SU-DHL-6 (cell line): ENCODE measurements at regions not wholly inside any gene's neighbourhood (a gene's known extent, or its start where the extent isn't known, plus 50 kb on each side); places are given as distances from the start of the nearest gene placed in this dataset.
A peak's percentile ranks its signal among the peaks of the same experiment; 100 is the strongest.

Experiments used
- H2AFZ ChIP-seq: fragments of 200-600 bp; sonication (generic); 2 replicates; pipeline ENCODE4 v1.6.1; 2014; ENCODE audit warnings: low read depth, mild to moderate bottlenecking, moderate library complexity, mixed read lengths, antibody characterized with exemption, low read length; ENCODE audit not compliant: severe bottlenecking
- H3F3A ChIP-seq: fragments of 200-600 bp; shearing (Covaris generic); 2 replicates; pipeline ENCODE4 v1.6.0; 2016; ENCODE audit warnings: antibody characterized with exemption, mild to moderate bottlenecking; ENCODE audit not compliant: insufficient read depth
- H3K27ac ChIP-seq: fragments of 200-600 bp; sonication (generic); 2 replicates; pipeline ENCODE4 v1.5.1; 2016; ENCODE audit warnings: low read depth, mild to moderate bottlenecking, low read length, moderate library complexity, mixed read lengths
- H3K27me3 ChIP-seq: fragments of 200-600 bp; sonication (generic), shearing (Covaris generic); 2 replicates; pipeline ENCODE4 v1.6.0; 2014; ENCODE audit warnings: mild to moderate bottlenecking, low read length
- H3K36me3 ChIP-seq: fragments of 200-600 bp; sonication (generic); 2 replicates; pipeline ENCODE4 v1.6.1; 2014; ENCODE audit warnings: mild to moderate bottlenecking, low read length, mixed read lengths
- H3K4me2 ChIP-seq: fragments of 300-600, 200-600 bp; shearing (Covaris generic), sonication (generic); 2 replicates; pipeline ENCODE4 v1.6.0; 2014; ENCODE audit warnings: low read length, low read depth, mild to moderate bottlenecking; ENCODE audit not compliant: poor library complexity, severe bottlenecking
- H3K4me3 ChIP-seq: fragments of 200-600 bp; sonication (generic); 2 replicates; pipeline ENCODE4 v1.5.1; 2014; ENCODE audit warnings: antibody characterized with exemption, low read length, mild to moderate bottlenecking, mixed read lengths; ENCODE audit not compliant: insufficient read depth, poor library complexity, severe bottlenecking
- H3K79me2 ChIP-seq: fragments of 200-600 bp; sonication (generic); 2 replicates; pipeline ENCODE4 v1.6.1; 2014; ENCODE audit warnings: mild to moderate bottlenecking, low read length, moderate library complexity; ENCODE audit not compliant: insufficient read depth
- H3K9ac ChIP-seq: fragments of 200-600 bp; sonication (generic); 2 replicates; pipeline ENCODE4 v1.7.0; 2014; ENCODE audit warnings: mild to moderate bottlenecking, low read length
- H3K9me2 ChIP-seq: fragments of 200-600 bp; sonication (generic); replicated peaks from 2 replicates; pipeline ENCODE4 v1.6.1; 2014; ENCODE audit warnings: low read length; ENCODE audit not compliant: insufficient read depth
- H3K9me3 ChIP-seq: fragments of 200-600 bp; sonication (generic); 2 replicates; pipeline ENCODE4 v1.6.1; 2014; ENCODE audit warnings: low read length, mixed read lengths; ENCODE audit not compliant: insufficient read depth
- H4K20me1 ChIP-seq: fragments of 200-600 bp; sonication (generic); 2 replicates; pipeline ENCODE4 v1.6.1; 2014; ENCODE audit warnings: low read depth, mild to moderate bottlenecking, antibody characterized with exemption, low read length, moderate library complexity, mixed read lengths
- CTCF ChIP-seq: fragments of 200-600 bp; sonication (generic); IDR thresholded peaks from one replicate; pipeline ENCODE4 v1.5.1; 2017; ENCODE audit warnings: antibody characterized with exemption, mild to moderate bottlenecking, low read length, moderate library complexity; ENCODE audit not compliant: insufficient read depth, poor library complexity, severe bottlenecking
- EZH2phosphoT487 ChIP-seq: fragments of 200-600 bp; sonication (generic), shearing (Covaris generic); conservative IDR thresholded peaks from 2 replicates; pipeline ENCODE4 v1.6.1; 2018; ENCODE audit warnings: mild to moderate bottlenecking, antibody characterized with exemption, low read length, moderate library complexity, mixed read lengths

- no peak overlapping the region for H3K27ac ChIP-seq
- no peaks in the 10 kb centered on the region for H3K36me3 ChIP-seq
- no peaks in the 10 kb centered on the region for H3K9me3 ChIP-seq
- no peaks in the 10 kb centered on the region for H3K27me3 ChIP-seq
- no peaks in the 10 kb centered on the region for H3K9me2 ChIP-seq
- no peak overlapping the region for H2AFZ ChIP-seq
- peaks cover 9% of the 10 kb centered on the region for H3F3A ChIP-seq
- no peaks in the 10 kb centered on the region for H4K20me1 ChIP-seq
- H3K4me2 ChIP-seq, result no peak overlapping the region
- H3K9ac ChIP-seq, result no peak overlapping the region
- H3K4me3 ChIP-seq, result no peak overlapping the region
- H3K79me2 ChIP-seq, result no peaks in the 10 kb centered on the region
- no peak for TF ChIP-seq CTCF
- TF ChIP-seq EZH2phosphoT487, result no peak
Observed at GRCh38 chr19:28430214-28430613, 782.7 kb downstream of the UQCRFS1 start.

- no peaks in the 10 kb centered on the region for H3K36me3 ChIP-seq
- H3K4me3 ChIP-seq, result no peak overlapping the region
- no peaks in the 10 kb centered on the region for H3K9me3 ChIP-seq
- no peak overlapping the region for H2AFZ ChIP-seq
- H3K27me3 ChIP-seq, result no peaks in the 10 kb centered on the region
- H3K79me2 ChIP-seq, result no peaks in the 10 kb centered on the region
- H4K20me1 ChIP-seq, result no peaks in the 10 kb centered on the region
- no peaks in the 10 kb centered on the region for H3K9me2 ChIP-seq
- TF ChIP-seq EZH2phosphoT487 (0 out of 2 replicates have a peak, but pooled peaks have one; percentile 7), CTCF (no peak)
- H3K9ac ChIP-seq, result no peak overlapping the region
- H3K4me2 ChIP-seq, result peak overlapping the region; percentile 18
- peaks cover 9% of the 10 kb centered on the region for H3F3A ChIP-seq
- no peak overlapping the region for H3K27ac ChIP-seq
Observed at GRCh38 chr19:28429356-28429755, 783.6 kb downstream of the UQCRFS1 start.

- Histone ChIP-seq H3K36me3 (no peaks in the 10 kb centered on the region), H3K4me3 (no peak overlapping the region), H3K4me2 (peak overlapping the region; percentile 18), H2AFZ (no peak overlapping the region), H3K9ac (no peak overlapping the region), H3F3A (peaks cover 9% of the 10 kb centered on the region), H3K27me3 (no peaks in the 10 kb centered on the region), H3K27ac (no peak overlapping the region), H3K9me2 (no peaks in the 10 kb centered on the region), H3K9me3 (no peaks in the 10 kb centered on the region), H4K20me1 (no peaks in the 10 kb centered on the region), H3K79me2 (no peaks in the 10 kb centered on the region)
- no peak for TF ChIP-seq CTCF
Observed at GRCh38 chr19:28428663-28429348, 784.1 kb downstream of the UQCRFS1 start.
